A549 (cell line): ENCODE measurements at regions not wholly inside any gene's neighbourhood (a gene's known extent, or its start where the extent isn't known, plus 50 kb on each side); places are given as distances from the start of the nearest gene placed in this dataset.

Source experiments
- ELK1 ChIP-seq: fragments of 150-350 bp; IDR thresholded peaks from 2 replicates; pipeline ENCODE4 v1.6.1; 2014; ENCODE audit warnings: low read depth, mild to moderate bottlenecking, low read length
- EP300 ChIP-seq, 2 experiments: fragments of >200 bp; sonication (Bioruptor Twin); formaldehyde crosslinking; IDR thresholded peaks; 2 replicates in 1 of 2; 3 replicates in 1 of 2; pipeline ENCODE4 v1.6.1; 2016 to 2017
- HEYL ChIP-seq: fragments of 250-450 bp; sonication (Bioruptor Pico); IDR thresholded peaks from 2 replicates; pipeline ENCODE4 v1.8.0; 2021; ENCODE audit warnings: mild to moderate bottlenecking, moderate library complexity
- MYC ChIP-seq: IDR thresholded peaks from 2 replicates; pipeline ENCODE4 v1.6.1; 2012; ENCODE audit warnings: mild to moderate bottlenecking, inconsistent platforms, low read length, improper control_type of control experiment, borderline replicate concordance
- POLR2A ChIP-seq: IDR thresholded peaks from 2 replicates; pipeline ENCODE4 v1.6.1; 2012; ENCODE audit warnings: mild to moderate bottlenecking, low read length
- SMC3 ChIP-seq: fragments of >200 bp; sonication (Bioruptor Twin); formaldehyde crosslinking; IDR thresholded peaks from 3 replicates; pipeline ENCODE4 v1.6.1; 2018; ENCODE audit warnings: inconsistent platforms
- TF ChIP-seq, protein P1 (sequence below): fragments of >200 bp; sonication (Bioruptor Twin); formaldehyde crosslinking; IDR thresholded peaks from 3 replicates; pipeline ENCODE4 v1.5.1; 2016
- TF ChIP-seq, protein P2 (sequence below): IDR thresholded peaks from 2 replicates; pipeline ENCODE4 v1.6.1; 2012
- TF ChIP-seq, protein P3 (sequence below): fragments of >200 bp; sonication (Bioruptor Twin); formaldehyde crosslinking; IDR thresholded peaks from 3 replicates; pipeline ENCODE4 v1.6.1; 2016

GRCh38 chr16:55386534-55387296 lies 62.7 kb downstream of the IRX6 start:
- TF ChIP-seq, protein P1, sequence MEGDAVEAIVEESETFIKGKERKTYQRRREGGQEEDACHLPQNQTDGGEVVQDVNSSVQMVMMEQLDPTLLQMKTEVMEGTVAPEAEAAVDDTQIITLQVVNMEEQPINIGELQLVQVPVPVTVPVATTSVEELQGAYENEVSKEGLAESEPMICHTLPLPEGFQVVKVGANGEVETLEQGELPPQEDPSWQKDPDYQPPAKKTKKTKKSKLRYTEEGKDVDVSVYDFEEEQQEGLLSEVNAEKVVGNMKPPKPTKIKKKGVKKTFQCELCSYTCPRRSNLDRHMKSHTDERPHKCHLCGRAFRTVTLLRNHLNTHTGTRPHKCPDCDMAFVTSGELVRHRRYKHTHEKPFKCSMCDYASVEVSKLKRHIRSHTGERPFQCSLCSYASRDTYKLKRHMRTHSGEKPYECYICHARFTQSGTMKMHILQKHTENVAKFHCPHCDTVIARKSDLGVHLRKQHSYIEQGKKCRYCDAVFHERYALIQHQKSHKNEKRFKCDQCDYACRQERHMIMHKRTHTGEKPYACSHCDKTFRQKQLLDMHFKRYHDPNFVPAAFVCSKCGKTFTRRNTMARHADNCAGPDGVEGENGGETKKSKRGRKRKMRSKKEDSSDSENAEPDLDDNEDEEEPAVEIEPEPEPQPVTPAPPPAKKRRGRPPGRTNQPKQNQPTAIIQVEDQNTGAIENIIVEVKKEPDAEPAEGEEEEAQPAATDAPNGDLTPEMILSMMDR = no peak
- TF ChIP-seq ELK1 = no peak
- TF ChIP-seq MYC = no peak
- TF ChIP-seq, protein P2, sequence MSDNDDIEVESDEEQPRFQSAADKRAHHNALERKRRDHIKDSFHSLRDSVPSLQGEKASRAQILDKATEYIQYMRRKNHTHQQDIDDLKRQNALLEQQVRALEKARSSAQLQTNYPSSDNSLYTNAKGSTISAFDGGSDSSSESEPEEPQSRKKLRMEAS = no peak
- no peak for TF ChIP-seq POLR2A
- TF ChIP-seq, protein P3, sequence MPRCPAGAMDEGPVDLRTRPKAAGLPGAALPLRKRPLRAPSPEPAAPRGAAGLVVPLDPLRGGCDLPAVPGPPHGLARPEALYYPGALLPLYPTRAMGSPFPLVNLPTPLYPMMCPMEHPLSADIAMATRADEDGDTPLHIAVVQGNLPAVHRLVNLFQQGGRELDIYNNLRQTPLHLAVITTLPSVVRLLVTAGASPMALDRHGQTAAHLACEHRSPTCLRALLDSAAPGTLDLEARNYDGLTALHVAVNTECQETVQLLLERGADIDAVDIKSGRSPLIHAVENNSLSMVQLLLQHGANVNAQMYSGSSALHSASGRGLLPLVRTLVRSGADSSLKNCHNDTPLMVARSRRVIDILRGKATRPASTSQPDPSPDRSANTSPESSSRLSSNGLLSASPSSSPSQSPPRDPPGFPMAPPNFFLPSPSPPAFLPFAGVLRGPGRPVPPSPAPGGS = no peak
- no peak for TF ChIP-seq SMC3
- TF ChIP-seq HEYL (CRISPR knock-in tag) = no peak
- TF ChIP-seq EP300 (IDR thresholded peaks at IDR 0.05) = no peak
